HL-60 (cell line): ENCODE measurements at regions not wholly inside any gene's neighbourhood (a gene's known extent, or its start where the extent isn't known, plus 50 kb on each side); places are given as distances from the start of the nearest gene placed in this dataset.

Experiments used
- GABPA ChIP-seq: IDR thresholded peaks from 2 replicates; pipeline ENCODE4 v1.6.1; 2012; ENCODE audit warnings: low read depth
- POLR2AphosphoS5 ChIP-seq: IDR thresholded peaks from 2 replicates; pipeline ENCODE4 v1.6.1; 2012; ENCODE audit warnings: low read depth
- TF ChIP-seq, protein P1 (sequence below): IDR thresholded peaks from one replicate; pipeline ENCODE4 v1.5.1; 2011; ENCODE audit warnings: low read length, control low read depth, inconsistent platforms; ENCODE audit not compliant: insufficient read depth

DNA sequence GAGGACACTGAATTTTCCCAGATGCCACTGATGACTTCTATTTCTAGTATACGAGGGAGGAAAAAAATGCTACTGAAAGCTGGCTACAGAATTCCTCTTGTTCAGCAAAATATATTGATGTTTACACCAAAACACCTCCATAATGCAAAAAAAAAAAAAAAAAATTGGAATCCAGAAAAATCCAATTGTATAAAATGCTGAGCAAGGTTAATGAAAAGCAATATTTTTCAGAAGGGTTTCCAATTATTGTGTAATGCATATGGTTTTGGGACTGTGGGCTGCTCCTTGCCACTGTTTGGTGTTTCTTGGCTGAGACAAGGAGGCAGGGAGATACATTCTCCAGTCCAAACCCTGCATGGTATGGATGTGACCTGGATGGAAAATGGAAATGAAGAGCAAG lies 83.8 kb downstream of the LSM5 start:
- TF ChIP-seq, protein P1, sequence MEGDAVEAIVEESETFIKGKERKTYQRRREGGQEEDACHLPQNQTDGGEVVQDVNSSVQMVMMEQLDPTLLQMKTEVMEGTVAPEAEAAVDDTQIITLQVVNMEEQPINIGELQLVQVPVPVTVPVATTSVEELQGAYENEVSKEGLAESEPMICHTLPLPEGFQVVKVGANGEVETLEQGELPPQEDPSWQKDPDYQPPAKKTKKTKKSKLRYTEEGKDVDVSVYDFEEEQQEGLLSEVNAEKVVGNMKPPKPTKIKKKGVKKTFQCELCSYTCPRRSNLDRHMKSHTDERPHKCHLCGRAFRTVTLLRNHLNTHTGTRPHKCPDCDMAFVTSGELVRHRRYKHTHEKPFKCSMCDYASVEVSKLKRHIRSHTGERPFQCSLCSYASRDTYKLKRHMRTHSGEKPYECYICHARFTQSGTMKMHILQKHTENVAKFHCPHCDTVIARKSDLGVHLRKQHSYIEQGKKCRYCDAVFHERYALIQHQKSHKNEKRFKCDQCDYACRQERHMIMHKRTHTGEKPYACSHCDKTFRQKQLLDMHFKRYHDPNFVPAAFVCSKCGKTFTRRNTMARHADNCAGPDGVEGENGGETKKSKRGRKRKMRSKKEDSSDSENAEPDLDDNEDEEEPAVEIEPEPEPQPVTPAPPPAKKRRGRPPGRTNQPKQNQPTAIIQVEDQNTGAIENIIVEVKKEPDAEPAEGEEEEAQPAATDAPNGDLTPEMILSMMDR = no peak
- no peak for TF ChIP-seq POLR2AphosphoS5
- no peak for TF ChIP-seq GABPA
